ENCODE measurements at regions not wholly inside any gene's neighbourhood (a gene's known extent, or its start where the extent isn't known, plus 50 kb on each side); places are given as distances from the start of the nearest gene placed in this dataset.
"Not testable (repeated sequence)": the region's sequence is repeated elsewhere in the genome, so short reads cannot be mapped to it uniquely, and the experiment has no call there.

DNA sequence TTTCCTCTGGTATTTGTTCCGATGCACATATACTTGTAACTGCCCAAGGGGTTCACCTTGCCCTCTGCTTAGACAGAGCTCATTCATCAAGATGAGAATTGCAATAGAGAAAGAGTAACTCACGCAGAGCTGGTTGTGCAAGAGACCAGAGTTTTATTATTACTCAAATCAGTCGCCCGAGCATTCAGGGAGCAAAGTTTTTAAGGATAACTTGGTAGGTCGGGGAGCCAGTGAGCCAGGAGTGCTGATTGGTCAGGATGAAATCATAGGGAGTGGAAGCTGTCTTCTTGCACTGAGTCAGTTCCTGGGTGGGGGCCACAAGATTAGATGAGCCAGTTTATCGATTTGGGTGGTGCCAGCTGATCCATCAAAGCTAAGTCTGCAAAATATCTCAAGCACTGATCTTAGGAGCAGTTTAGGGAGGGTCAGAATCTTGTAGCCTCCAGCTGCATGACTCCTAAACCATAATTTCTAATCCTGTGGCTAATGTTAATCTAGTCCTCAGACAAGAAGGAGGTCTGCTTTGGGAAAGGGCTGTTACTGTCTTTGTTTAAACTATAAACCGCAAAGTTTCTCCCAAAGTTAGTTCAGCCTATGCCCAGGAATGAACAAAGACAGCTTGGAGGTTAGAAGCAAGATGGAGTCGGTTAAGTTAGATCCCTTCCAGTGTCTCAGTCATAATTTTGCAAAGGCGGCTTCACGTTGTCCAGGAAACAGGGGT lies 97.9 kb downstream of the TEX35 start:
- not testable (repeated sequence) for TF ChIP-seq CTCF (IDR thresholded peaks at IDR 0.05); ZFX (IDR thresholded peaks at IDR 0.05; ENCODE audit: borderline replicate concordance)
